MM.1S (cell line): ENCODE measurements at regions not wholly inside any gene's neighbourhood (a gene's known extent, or its start where the extent isn't known, plus 50 kb on each side); places are given as distances from the start of the nearest gene placed in this dataset.

Experiments used
- EZH2 ChIP-seq: fragments of 300-600 bp; sonication (generic); optimal IDR thresholded peaks from 2 replicates; pipeline ENCODE3; 2017; ENCODE audit warnings: low read depth, mild to moderate bottlenecking, antibody characterized with exemption, low read length, mixed read lengths
- EZH2phosphoT487 ChIP-seq: fragments of 300-600 bp; sonication (generic); IDR thresholded peaks from 2 replicates; pipeline ENCODE4 v1.6.1; 2018; ENCODE audit warnings: antibody characterized with exemption, low read length
- TF ChIP-seq, protein P1 (sequence below): fragments of 300-600 bp; sonication (generic); IDR thresholded peaks from 2 replicates; pipeline ENCODE4 v1.5.1; 2016; ENCODE audit warnings: antibody characterized with exemption, low read length, mixed read lengths

- TF ChIP-seq, protein P1, sequence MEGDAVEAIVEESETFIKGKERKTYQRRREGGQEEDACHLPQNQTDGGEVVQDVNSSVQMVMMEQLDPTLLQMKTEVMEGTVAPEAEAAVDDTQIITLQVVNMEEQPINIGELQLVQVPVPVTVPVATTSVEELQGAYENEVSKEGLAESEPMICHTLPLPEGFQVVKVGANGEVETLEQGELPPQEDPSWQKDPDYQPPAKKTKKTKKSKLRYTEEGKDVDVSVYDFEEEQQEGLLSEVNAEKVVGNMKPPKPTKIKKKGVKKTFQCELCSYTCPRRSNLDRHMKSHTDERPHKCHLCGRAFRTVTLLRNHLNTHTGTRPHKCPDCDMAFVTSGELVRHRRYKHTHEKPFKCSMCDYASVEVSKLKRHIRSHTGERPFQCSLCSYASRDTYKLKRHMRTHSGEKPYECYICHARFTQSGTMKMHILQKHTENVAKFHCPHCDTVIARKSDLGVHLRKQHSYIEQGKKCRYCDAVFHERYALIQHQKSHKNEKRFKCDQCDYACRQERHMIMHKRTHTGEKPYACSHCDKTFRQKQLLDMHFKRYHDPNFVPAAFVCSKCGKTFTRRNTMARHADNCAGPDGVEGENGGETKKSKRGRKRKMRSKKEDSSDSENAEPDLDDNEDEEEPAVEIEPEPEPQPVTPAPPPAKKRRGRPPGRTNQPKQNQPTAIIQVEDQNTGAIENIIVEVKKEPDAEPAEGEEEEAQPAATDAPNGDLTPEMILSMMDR: no peak
- TF ChIP-seq EZH2: no peak
- no peak for TF ChIP-seq EZH2phosphoT487
Measured at GRCh38 chr3:145898487-145898886, 262.5 kb downstream of the PLOD2 start.
